H1 (cell line): ENCODE measurements at regions not wholly inside any gene's neighbourhood (a gene's known extent, or its start where the extent isn't known, plus 50 kb on each side); places are given as distances from the start of the nearest gene placed in this dataset.

Experiments used
- CTCF ChIA-PET: fragments of 300-600 bp; sonication (Branson Sonifier 250); formaldehyde crosslinking; loops from one replicate; lab custom pipeline; 2021; ENCODE audit not compliant: partially characterized antibody; lab: Charles Lee
- POLR2A ChIA-PET: fragments of 300-600 bp; sonication (Branson Sonifier 250); formaldehyde crosslinking; loops from one replicate; lab custom pipeline; 2021; ENCODE audit warnings: inconsistent platforms; ENCODE audit not compliant: partially characterized antibody; lab: Charles Lee
- DNase-seq, 2 experiments: peaks; one replicate each; pipeline versions ENCODE4 v3.0.0 to v3.0.0-alpha.2; 2010 to 2022; ENCODE audit warnings: low spot score in 2 of 2, low read depth in 1 of 2, mixed read lengths in 1 of 2
- FAIRE-seq: peaks from 2 replicates; lab custom pipeline; 2011; peaks lifted over from hg19 to GRCh38; lab: Jason Lieb, UNC
- H2AFZ ChIP-seq: 2 replicates; pipeline ENCODE4 v1.8.1; 2012; ENCODE audit warnings: low read length, inconsistent platforms
- H2AK5ac ChIP-seq: 2 replicates; pipeline ENCODE4 v1.6.1; 2013; ENCODE audit warnings: low read depth, low read length
- H2BK120ac ChIP-seq: replicated peaks from 2 replicates; pipeline ENCODE3; 2013; ENCODE audit warnings: low read depth, low read length, inconsistent platforms
- H2BK12ac ChIP-seq: 2 replicates; pipeline ENCODE4 v1.6.1; 2013; ENCODE audit warnings: low read depth, low read length
- H2BK15ac ChIP-seq: 2 replicates; pipeline ENCODE4 v1.6.1; 2013; ENCODE audit warnings: low read length
- H2BK20ac ChIP-seq: 2 replicates; pipeline ENCODE4 v1.6.1; 2013; ENCODE audit warnings: low read length
- H2BK5ac ChIP-seq: 2 replicates; pipeline ENCODE4 v1.6.1; 2013; ENCODE audit warnings: low read depth, low read length
- H3K14ac ChIP-seq: 2 replicates; pipeline ENCODE4 v1.6.1; 2013; ENCODE audit warnings: inconsistent platforms; ENCODE audit not compliant: insufficient read length
- H3K18ac ChIP-seq: 2 replicates; pipeline ENCODE4 v1.6.1; 2013; ENCODE audit warnings: low read length; ENCODE audit errors: extremely low read depth
- H3K23ac ChIP-seq: 2 replicates; pipeline ENCODE4 v1.6.1; 2013; ENCODE audit warnings: inconsistent platforms; ENCODE audit not compliant: insufficient read length
- H3K23me2 ChIP-seq: 2 replicates; pipeline ENCODE4 v1.6.1; 2013; ENCODE audit warnings: low read depth, low read length
- H3K27ac ChIP-seq: 2 replicates; pipeline ENCODE4 v1.6.1; 2011; ENCODE audit warnings: low read depth, low read length, inconsistent platforms
- H3K27me3 ChIP-seq, 4 experiments: replicated peaks in 1 of 4; 1 replicate in 1 of 4; 2 replicates in 3 of 4; pipeline versions ENCODE4 v1.6.1 to v1.8.1; 2011 to 2013; ENCODE audit warnings: low read length in 3 of 4, mild to moderate bottlenecking in 3 of 4, inconsistent platforms in 2 of 4, mixed read lengths in 2 of 4, moderate library complexity in 1 of 4; ENCODE audit not compliant: control insufficient read depth in 3 of 4, insufficient read depth in 3 of 4; ENCODE audit errors: extremely low read depth in 1 of 4
- H3K36me3 ChIP-seq, 4 experiments: 2 replicates each; pipeline versions ENCODE4 v1.6.1 to v1.8.1; 2011 to 2013; ENCODE audit warnings: mild to moderate bottlenecking in 4 of 4, low read length in 3 of 4, moderate library complexity in 2 of 4, control low read depth in 1 of 4, inconsistent platforms in 1 of 4; ENCODE audit not compliant: insufficient read depth in 4 of 4, control insufficient read depth in 2 of 4
- H3K4ac ChIP-seq: replicated peaks from 2 replicates; pipeline ENCODE3; 2013; ENCODE audit warnings: low read length, low read depth, mixed read lengths, inconsistent platforms; ENCODE audit not compliant: insufficient read length
- H3K4me1 ChIP-seq, 4 experiments: replicated peaks in 1 of 4; 1 replicate in 1 of 4; 2 replicates in 3 of 4; pipeline versions ENCODE4 v1.6.1 to v1.8.1; 2011 to 2013; ENCODE audit warnings: low read length in 3 of 4, inconsistent platforms in 2 of 4, mixed read lengths in 1 of 4; ENCODE audit not compliant: insufficient read depth in 4 of 4, control insufficient read depth in 3 of 4
- H3K4me2 ChIP-seq, 2 experiments: 2 replicates each; pipeline versions ENCODE4 v1.6.1 to v1.8.1; 2011 to 2013; ENCODE audit warnings: low read depth in 2 of 2, low read length in 2 of 2, control low read depth in 1 of 2, inconsistent platforms in 1 of 2, mild to moderate bottlenecking in 1 of 2; ENCODE audit not compliant: insufficient read depth in 1 of 2
- H3K4me3 ChIP-seq, 4 experiments: fragments of 200-600, 300-600 bp in 1 of 4; sonication (generic), shearing (Covaris generic), sonication (Bioruptor Twin) in 1 of 4; 2 replicates each; pipeline versions ENCODE4 v1.5.1 to v1.8.1; 2011 to 2016; ENCODE audit warnings: low read length in 4 of 4, low read depth in 3 of 4, control low read depth in 2 of 4, inconsistent platforms in 2 of 4, mild to moderate bottlenecking in 2 of 4, mixed read lengths in 1 of 4, moderate library complexity in 1 of 4; ENCODE audit not compliant: insufficient read depth in 2 of 4; ENCODE audit errors: extremely low read depth in 1 of 4
- H3K56ac ChIP-seq: replicated peaks from 2 replicates; pipeline ENCODE3; 2013; ENCODE audit warnings: low read depth, mild to moderate bottlenecking, mixed read lengths, low read length, inconsistent platforms; ENCODE audit not compliant: insufficient read length
- H3K79me1 ChIP-seq: 2 replicates; pipeline ENCODE4 v1.6.1; 2013; ENCODE audit warnings: low read depth, low read length, control low read depth
- H3K79me2 ChIP-seq, 2 experiments: 2 replicates each; pipeline versions ENCODE4 v1.6.1 to v1.8.1; 2012 to 2013; ENCODE audit warnings: low read length in 2 of 2, mild to moderate bottlenecking in 2 of 2, inconsistent platforms in 1 of 2; ENCODE audit not compliant: insufficient read depth in 2 of 2, control insufficient read depth in 1 of 2
- H3K9ac ChIP-seq, 4 experiments: replicated peaks in 1 of 4; 1 replicate in 1 of 4; 2 replicates in 3 of 4; pipeline versions ENCODE4 v1.6.1 to v1.8.1; 2011 to 2013; ENCODE audit warnings: low read depth in 3 of 4, low read length in 3 of 4, control low read depth in 2 of 4, mild to moderate bottlenecking in 2 of 4, moderate library complexity in 2 of 4, inconsistent platforms in 1 of 4; ENCODE audit errors: extremely low read depth in 1 of 4
- H3K9me3 ChIP-seq, 2 experiments: 2 replicates each; pipeline versions ENCODE4 v1.6.1 to v1.8.1; 2012 to 2013; ENCODE audit warnings: mild to moderate bottlenecking in 2 of 2, moderate library complexity in 2 of 2, control low read depth in 1 of 2, inconsistent platforms in 1 of 2, low read depth in 1 of 2, low read length in 1 of 2, mixed read lengths in 1 of 2; ENCODE audit not compliant: insufficient read depth in 2 of 2
- H4K20me1 ChIP-seq, 2 experiments: replicated peaks in 1 of 2; 2 replicates each; pipeline versions ENCODE3 to v1.8.1; 2011 to 2013; ENCODE audit warnings: inconsistent platforms in 2 of 2, low read length in 2 of 2, mild to moderate bottlenecking in 1 of 2; ENCODE audit not compliant: insufficient read depth in 2 of 2, control insufficient read depth in 1 of 2
- H4K5ac ChIP-seq: 2 replicates; pipeline ENCODE4 v1.6.1; 2013; ENCODE audit warnings: low read length, low read depth, mixed read lengths, inconsistent platforms; ENCODE audit not compliant: insufficient read length
- H4K8ac ChIP-seq: 2 replicates; pipeline ENCODE4 v1.8.0; 2013; ENCODE audit warnings: mild to moderate bottlenecking, moderate library complexity, low read length, inconsistent platforms; ENCODE audit not compliant: insufficient read depth; ENCODE audit errors: extremely low read depth
- H4K91ac ChIP-seq: replicated peaks from 2 replicates; pipeline ENCODE3; 2013; ENCODE audit warnings: low read length, mixed read lengths, inconsistent platforms; ENCODE audit not compliant: insufficient read length
- WGBS, 2 experiments: shearing (Covaris generic) in 1 of 2; methylation state at CpG; one replicate each; pipeline versions ENCODE4 v1.1.6 to v1.1.7; 2013 to 2015; ENCODE audit warnings: low lambda C conversion rate in 2 of 2, mixed read lengths in 2 of 2, inconsistent platforms in 1 of 2, low coverage in 1 of 2, missing lambda C conversion rate in 1 of 2; ENCODE audit not compliant: insufficient replicate concordance in 2 of 2, insufficient coverage in 1 of 2, insufficient read length in 1 of 2; ENCODE audit errors: extremely low coverage in 1 of 2, missing lambda C conversion rate in 1 of 2; 5-methylcytosine and 5-hydroxymethylcytosine counted together

DNA sequence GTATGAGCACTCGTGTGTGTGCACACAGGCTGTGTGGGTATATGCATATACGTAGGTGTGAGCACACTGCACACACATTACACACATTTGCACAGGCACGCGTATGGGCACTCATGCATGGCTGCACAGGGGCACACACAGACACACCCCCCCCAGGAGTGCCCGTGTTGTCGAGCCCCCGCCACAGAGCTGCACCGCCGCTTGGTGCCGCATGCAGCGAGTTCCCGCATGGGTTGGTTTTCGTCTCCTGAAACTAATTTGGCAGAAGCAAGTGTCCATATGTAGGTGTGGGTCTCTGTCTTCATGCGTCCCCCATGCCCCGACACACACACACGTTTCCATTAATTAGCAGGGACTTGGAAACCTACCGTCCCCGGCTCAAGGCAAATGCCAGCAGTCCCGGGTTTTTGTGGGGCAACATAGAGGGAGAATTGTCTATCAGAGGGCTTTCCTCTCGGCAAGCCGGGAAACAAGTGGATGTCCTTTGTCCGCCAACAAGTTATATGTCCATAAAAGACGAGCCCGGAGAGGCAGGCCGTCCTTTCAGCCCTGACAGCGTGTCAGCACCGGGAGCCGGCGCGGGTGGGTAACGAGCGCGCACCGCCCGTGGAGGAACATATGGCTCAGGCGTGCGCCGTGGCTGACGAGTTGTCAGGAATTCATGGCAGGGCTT lies 1291.7 kb downstream of the BRD1 start:
- Histone ChIP-seq H2AK5ac (no peak overlapping the region), H3K4me1 (peaks cover 0 to 2% (median 0%) of the 10 kb centered on the region in 4 experiments; a peak in 2 of 7 replicates), H3K4me3 (no peak overlapping the region), H4K5ac (no peak overlapping the region), H2BK5ac (no peak overlapping the region; the same call in 1 of the 2 replicates), H2BK15ac (no peak overlapping the region), H3K79me2 (no peaks in the 10 kb centered on the region; a peak in 1 of 4 replicates), H3K9ac (no peak overlapping the region), H3K4ac (no peak overlapping the region), H3K36me3 (peaks cover 0 to 3% (median 0%) of the 10 kb centered on the region in 4 experiments; a peak in 1 of 8 replicates), H3K27me3 (no peaks in the 10 kb centered on the region), H3K4me2 (no peak overlapping the region), H3K18ac (no peak overlapping the region), H3K9me3 (no peaks in the 10 kb centered on the region), H4K91ac (no peak overlapping the region), H3K79me1 (peaks cover 7% of the 10 kb centered on the region), H4K8ac (no peak overlapping the region), H4K20me1 (peaks cover 17 to 31% of the 10 kb centered on the region in 2 experiments), H2AFZ (no peak overlapping the region), H2BK120ac (no peak overlapping the region), H3K23me2 (no peaks in the 10 kb centered on the region), H3K14ac (no peak overlapping the region), H3K56ac (no peak overlapping the region), H2BK20ac (no peak overlapping the region), H2BK12ac (no peak overlapping the region), H3K23ac (no peak overlapping the region), H3K27ac (no peak overlapping the region)
- POLR2A ChIA-PET = no interaction called here
- CTCF ChIA-PET = no interaction called here
- DNase-seq (no peak), FAIRE-seq (no peak)
- 92% methylated on average over 39 of the region's 39 CpGs; no CpG with 5 or more reads in 1 of the 2 experiments for WGBS, 2 experiments
